B cell (primary cell): ENCODE measurements at regions not wholly inside any gene's neighbourhood (a gene's known extent, or its start where the extent isn't known, plus 50 kb on each side); places are given as distances from the start of the nearest gene placed in this dataset.

Experiments used
- ATAC-seq: fragments of 200-7000 bp; cut with Tn5 transposase; one replicate; pipeline ENCODE4 v1.10.0; 2021; ENCODE audit warnings: low read depth, mild to moderate bottlenecking, moderate number of reproducible peaks, moderate library complexity
- CTCF ChIA-PET: fragments of 350-600 bp; sonication (Branson Sonifier 250); formaldehyde crosslinking; loops from one replicate; lab custom pipeline; 2021; ENCODE audit warnings: antibody characterized with exemption, inconsistent platforms; lab: Charles Lee
- POLR2A ChIA-PET: fragments of 350-600 bp; sonication (Branson Sonifier 250); formaldehyde crosslinking; loops from one replicate; lab custom pipeline; 2021; ENCODE audit warnings: antibody characterized with exemption; lab: Charles Lee
- DNase-seq: peaks from one replicate; pipeline ENCODE4 v3.0.0; 2013
- H2AFZ ChIP-seq: 2 replicates; pipeline ENCODE4 v1.6.1; 2012; ENCODE audit warnings: mild to moderate bottlenecking, low read depth, low read length; ENCODE audit not compliant: insufficient read depth, poor library complexity, severe bottlenecking
- H3K27ac ChIP-seq, 2 donors: 1 replicate in 1 of 2; 2 replicates in 1 of 2; pipeline ENCODE4 v1.5.1; 2012 to 2013; ENCODE audit warnings: low read length in 2 of 2, mild to moderate bottlenecking in 2 of 2, moderate library complexity in 1 of 2
- H3K27me3 ChIP-seq, 4 experiments: fragments of 200-600 bp in 1 of 4; sonication (generic) in 1 of 4; replicated peaks in 1 of 4; 1 replicate in 2 of 4; 2 replicates in 2 of 4; pipeline versions ENCODE4 v1.6.1 to v1.7.0; 2013 to 2016; ENCODE audit warnings: low read length in 3 of 4, mild to moderate bottlenecking in 2 of 4, mixed read lengths in 1 of 4, moderate library complexity in 1 of 4; ENCODE audit not compliant: insufficient read depth in 4 of 4, control insufficient read depth in 3 of 4; ENCODE audit errors: control extremely low read depth in 1 of 4
- H3K36me3 ChIP-seq, 2 experiments: replicated peaks in 1 of 2; 1 replicate in 1 of 2; 2 replicates in 1 of 2; pipeline versions ENCODE4 v1.6.1 to v1.7.1; 2013; ENCODE audit warnings: low read length in 1 of 2; ENCODE audit not compliant: insufficient read depth in 2 of 2, control insufficient read depth in 1 of 2; ENCODE audit errors: control extremely low read depth in 1 of 2, extremely low read depth in 1 of 2
- H3K4me1 ChIP-seq, 2 donors: fragments of 200-600 bp in 1 of 2; sonication (generic) in 1 of 2; 1 replicate in 1 of 2; 2 replicates in 1 of 2; pipeline versions ENCODE4 v1.5.1 to v1.6.1; 2013 to 2017; ENCODE audit warnings: low read length in 2 of 2; ENCODE audit not compliant: control insufficient read depth in 2 of 2, insufficient read depth in 2 of 2
- H3K4me2 ChIP-seq: replicated peaks from 2 replicates; pipeline ENCODE3; 2012; ENCODE audit warnings: mild to moderate bottlenecking, low read depth, low read length; ENCODE audit not compliant: poor library complexity, severe bottlenecking
- H3K4me3 ChIP-seq, 5 experiments: fragments of 200-600 bp in 1 of 5; sonication (generic) in 1 of 5; 1 replicate in 3 of 5; 2 replicates in 2 of 5; pipeline versions ENCODE4 v1.5.1 to v1.7.0; 2011 to 2016; ENCODE audit warnings: low read length in 4 of 5, mild to moderate bottlenecking in 4 of 5, low read depth in 2 of 5, control low read depth in 1 of 5, moderate library complexity in 1 of 5; ENCODE audit not compliant: insufficient read depth in 1 of 5; ENCODE audit errors: control extremely low read depth in 1 of 5, extremely low read depth in 1 of 5
- H3K79me2 ChIP-seq: fragments of 200-600 bp; sonication (generic); one replicate; pipeline ENCODE4 v1.6.0; 2016; ENCODE audit warnings: low read length; ENCODE audit not compliant: control insufficient read depth, insufficient read depth
- H3K9ac ChIP-seq: fragments of 200-600 bp; sonication (generic); 2 replicates; pipeline ENCODE4 v1.6.1; 2017; ENCODE audit warnings: mild to moderate bottlenecking, low read length, moderate library complexity
- H3K9me3 ChIP-seq, 3 donors: one replicate each; pipeline versions ENCODE4 v1.6.1 to v1.7.1; 2013; ENCODE audit warnings: low read length in 2 of 3; ENCODE audit not compliant: control insufficient read depth in 2 of 3, insufficient read depth in 1 of 3; ENCODE audit errors: control extremely low read depth in 1 of 3
- H4K20me1 ChIP-seq: 2 replicates; pipeline ENCODE4 v1.6.0; 2012; ENCODE audit warnings: mild to moderate bottlenecking, low read length; ENCODE audit not compliant: insufficient read depth, control insufficient read depth, poor library complexity, severe bottlenecking
- H3K27ac Mint-ChIP-seq: one replicate; pipeline ENCODE4 v1.8.0; 2021; ENCODE audit warnings: mixed read lengths
- H3K27me3 Mint-ChIP-seq: one replicate; pipeline ENCODE4 v1.8.0; 2021; ENCODE audit warnings: mixed read lengths
- H3K4me1 Mint-ChIP-seq: one replicate; pipeline ENCODE4 v1.8.0; 2021; ENCODE audit warnings: mixed read lengths
- H3K4me3 Mint-ChIP-seq: one replicate; pipeline ENCODE4 v1.8.0; 2021; ENCODE audit warnings: mixed read lengths
- H3K9me3 Mint-ChIP-seq: one replicate; pipeline ENCODE4 v1.8.0; 2022; ENCODE audit warnings: mixed read lengths; ENCODE audit not compliant: insufficient read depth
- EZH2 ChIP-seq: IDR thresholded peaks from 2 replicates; pipeline ENCODE4 v1.6.1; 2012; ENCODE audit warnings: borderline replicate concordance, low read depth, mild to moderate bottlenecking, moderate library complexity, low read length; ENCODE audit not compliant: insufficient read depth, poor library complexity, severe bottlenecking
- WGBS: methylation state at CpG from one replicate; pipeline ENCODE4 v1.1.5; 2013; ENCODE audit warnings: missing lambda C conversion rate; ENCODE audit not compliant: insufficient coverage; 5-methylcytosine and 5-hydroxymethylcytosine counted together
- intact Hi-C: fragments of 100-400 bp; cut with micrococcal nuclease; formaldehyde crosslinking; loops from one replicate; pipeline ENCODE4 v1.10.0; 2022
- TF ChIP-seq, protein P1 (sequence below): fragments of 200-600 bp; IDR thresholded peaks from one replicate; pipeline ENCODE4 v1.8.0; 2022; ENCODE audit warnings: antibody characterized with exemption, mild to moderate bottlenecking

DNA sequence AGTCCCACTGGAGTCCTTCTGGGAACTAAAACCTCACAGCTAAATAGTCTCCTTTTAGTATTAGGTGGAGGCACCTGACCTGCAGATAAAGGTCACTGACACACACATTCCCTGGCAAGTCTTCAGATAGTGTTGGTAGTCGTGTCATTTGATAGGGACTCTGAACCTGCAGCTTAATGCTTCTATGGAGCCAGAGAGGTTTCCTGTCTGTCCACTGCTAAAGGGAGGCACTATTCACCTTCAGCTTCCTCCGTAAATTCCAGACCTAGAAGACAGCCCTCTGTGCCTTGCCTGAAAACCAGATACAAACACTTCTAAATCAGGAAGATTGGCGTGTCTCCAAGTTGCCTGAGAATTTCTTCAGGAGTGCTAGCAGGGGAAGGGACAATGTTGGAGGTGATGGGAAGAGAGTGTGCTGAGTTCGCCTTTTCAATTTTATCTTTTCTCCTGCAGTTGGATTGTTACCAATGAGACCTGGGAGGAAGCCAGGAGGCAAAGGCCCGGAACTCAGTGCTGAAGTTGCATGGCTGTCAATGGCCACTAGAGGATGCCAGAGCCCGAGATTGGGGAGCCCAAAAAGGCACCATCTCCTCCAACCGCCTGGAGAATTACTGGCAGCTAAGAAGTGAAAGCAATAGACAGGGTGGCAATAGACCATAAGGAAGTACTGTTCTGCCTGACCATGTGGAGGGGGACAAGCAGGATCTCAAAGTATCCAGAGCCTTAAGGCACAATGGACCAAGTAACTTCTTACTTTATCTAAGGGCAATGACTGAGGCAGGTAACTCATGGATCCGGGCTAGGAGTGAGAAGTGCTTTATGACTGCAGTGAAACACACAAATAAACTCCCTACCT lies 81.6 kb upstream of the SCAF11 start:
- Mint-ChIP-seq H3K9me3 (no peaks in the 10 kb centered on the region), H3K27ac (no peak overlapping the region), H3K27me3 (no peaks in the 10 kb centered on the region), H3K4me3 (no peak overlapping the region), H3K4me1 (peaks cover 8% of the 10 kb centered on the region)
- DNase-seq, result peak; percentile 77
- no peaks in the 10 kb centered on the region for H4K20me1 ChIP-seq
- H3K4me3 ChIP-seq, result no peak overlapping the region
- TF ChIP-seq, protein P1, sequence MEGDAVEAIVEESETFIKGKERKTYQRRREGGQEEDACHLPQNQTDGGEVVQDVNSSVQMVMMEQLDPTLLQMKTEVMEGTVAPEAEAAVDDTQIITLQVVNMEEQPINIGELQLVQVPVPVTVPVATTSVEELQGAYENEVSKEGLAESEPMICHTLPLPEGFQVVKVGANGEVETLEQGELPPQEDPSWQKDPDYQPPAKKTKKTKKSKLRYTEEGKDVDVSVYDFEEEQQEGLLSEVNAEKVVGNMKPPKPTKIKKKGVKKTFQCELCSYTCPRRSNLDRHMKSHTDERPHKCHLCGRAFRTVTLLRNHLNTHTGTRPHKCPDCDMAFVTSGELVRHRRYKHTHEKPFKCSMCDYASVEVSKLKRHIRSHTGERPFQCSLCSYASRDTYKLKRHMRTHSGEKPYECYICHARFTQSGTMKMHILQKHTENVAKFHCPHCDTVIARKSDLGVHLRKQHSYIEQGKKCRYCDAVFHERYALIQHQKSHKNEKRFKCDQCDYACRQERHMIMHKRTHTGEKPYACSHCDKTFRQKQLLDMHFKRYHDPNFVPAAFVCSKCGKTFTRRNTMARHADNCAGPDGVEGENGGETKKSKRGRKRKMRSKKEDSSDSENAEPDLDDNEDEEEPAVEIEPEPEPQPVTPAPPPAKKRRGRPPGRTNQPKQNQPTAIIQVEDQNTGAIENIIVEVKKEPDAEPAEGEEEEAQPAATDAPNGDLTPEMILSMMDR, result peak; percentile 97
- TF ChIP-seq EZH2, result no peak
- ChIA-PET CTCF (interaction anchor here (0.9 to 5.5 kb wide), 24 partner anchors 8 to 949 kb away, joined by 3 to 49 read pairs (median 4); no protein-coding TSS in a partner anchor), POLR2A (interaction anchor here (0.6 kb wide), 1 partner anchor 231 kb away, joined by 3 read pairs; no protein-coding TSS in a partner anchor)
- no peaks in the 10 kb centered on the region for H3K9me3 ChIP-seq
- no peaks in the 10 kb centered on the region for H3K27me3 ChIP-seq
- H3K9ac ChIP-seq, result no peak overlapping the region
- 24% methylated on average over 4 of the region's 8 CpGs for WGBS
- no peaks in the 10 kb centered on the region for H3K36me3 ChIP-seq
- intact Hi-C loops, result loop anchor here (1.0 to 5.0 kb wide), 6 partner anchors 53 to 949 kb away; partner anchors contain the start of gene SCAF11
- peaks cover 3 to 7% of the 10 kb centered on the region in 2 donors for H3K4me1 ChIP-seq
- H3K79me2 ChIP-seq, result no peaks in the 10 kb centered on the region
- peak overlapping the region; percentile 15 for H3K4me2 ChIP-seq
- peak overlapping the region; percentile 34 for H2AFZ ChIP-seq
- H3K27ac ChIP-seq, result no peak overlapping the region
- peak; percentile 93 for ATAC-seq

DNA sequence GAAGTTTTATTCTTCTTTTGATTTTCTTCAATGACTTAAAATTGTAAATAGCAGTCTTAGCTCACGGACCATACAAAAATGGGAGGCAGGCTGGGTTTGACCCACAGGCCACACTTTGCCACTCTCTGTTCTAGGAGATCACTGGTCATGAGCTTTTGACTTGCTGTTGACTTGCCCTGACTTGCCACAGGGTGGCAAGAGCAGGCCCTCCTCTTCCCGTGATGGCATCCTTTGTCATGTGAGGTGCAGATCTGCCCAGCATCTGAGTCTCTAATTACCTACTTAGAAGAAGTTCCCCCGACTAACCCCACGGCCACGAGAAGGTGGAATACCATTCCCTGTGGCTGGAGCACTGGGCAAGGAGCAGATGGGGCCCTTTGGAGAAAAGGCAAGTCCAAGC lies 81.0 kb upstream of the SCAF11 start:
- intact Hi-C loops, result loop anchor here (5.0 kb wide), 1 partner anchor 861 kb away; no protein-coding TSS in a partner anchor

More for the DNA sequence above, 81.0 kb upstream of the SCAF11 start:
- H2AFZ ChIP-seq, result no peak overlapping the region
- no peak overlapping the region for H3K4me3 ChIP-seq
- Mint-ChIP-seq H3K27ac (no peak overlapping the region), H3K4me3 (no peak overlapping the region), H3K4me1 (peaks cover 8% of the 10 kb centered on the region), H3K27me3 (no peaks in the 10 kb centered on the region), H3K9me3 (no peaks in the 10 kb centered on the region)
- no peaks in the 10 kb centered on the region for H3K36me3 ChIP-seq
- H3K9ac ChIP-seq, result no peak overlapping the region
- no peaks in the 10 kb centered on the region for H3K27me3 ChIP-seq
- H4K20me1 ChIP-seq, result no peaks in the 10 kb centered on the region
- POLR2A ChIA-PET, result no interaction called here
- no peak overlapping the region for H3K27ac ChIP-seq
- H3K9me3 ChIP-seq, result no peaks in the 10 kb centered on the region
- no peak for ATAC-seq
- no peak overlapping the region for H3K4me2 ChIP-seq
- 89% methylated on average over 5 of the region's 5 CpGs for WGBS
- H3K79me2 ChIP-seq, result no peaks in the 10 kb centered on the region
- peak; percentile 13 for DNase-seq
- no peak for TF ChIP-seq EZH2
- peaks cover 3 to 7% of the 10 kb centered on the region in 2 donors for H3K4me1 ChIP-seq
- CTCF ChIA-PET, result interaction anchor here (0.9 to 5.5 kb wide), 17 partner anchors 11 to 950 kb away, joined by 3 to 49 read pairs (median 5); no protein-coding TSS in a partner anchor
